GM12878 (cell line): ENCODE measurements at regions not wholly inside any gene's neighbourhood (a gene's known extent, or its start where the extent isn't known, plus 50 kb on each side); places are given as distances from the start of the nearest gene placed in this dataset.

Experiments
- ATAC-seq: fragments of 200-7000 bp; cut with Tn5 transposase; 3 replicates; pipeline ENCODE4 v1.9.1; 2020; ENCODE audit warnings: mild to moderate bottlenecking, moderate library complexity
- BruUV-seq: library from RNA; stranded (reverse); fragments of 400-500 nt; replicated peaks from 2 replicates; lab custom pipeline; 2021; lab: Mats Ljungman, UMichigan
- CTCF ChIA-PET: fragments of 300-600 bp; sonication (Branson Sonifier 250); formaldehyde crosslinking; extraction: SDS; loops from one replicate; lab custom pipeline; 2021; ENCODE audit warnings: inconsistent platforms; lab: Yijun Ruan, JAX
- POLR2A ChIA-PET: fragments of 350-600 bp; formaldehyde crosslinking; extraction: SDS; loops from one replicate; lab custom pipeline; 2021; ENCODE audit warnings: inconsistent platforms; lab: Charles Lee
- RAD21 ChIA-PET: fragments of 300-600 bp; sonication (Branson Sonifier 250); formaldehyde crosslinking; loops from one replicate; lab custom pipeline; 2023; ENCODE audit warnings: antibody characterized with exemption; ENCODE audit not compliant: unreplicated experiment; lab: Charles Lee
- SMC1A ChIA-PET: fragments of 300-600 bp; sonication (Branson Sonifier 250); formaldehyde crosslinking; loops from one replicate; lab custom pipeline; 2023; ENCODE audit not compliant: unreplicated experiment, uncharacterized antibody; lab: Charles Lee
- DNase-seq: peaks from one replicate; pipeline ENCODE4 v3.0.0-alpha.2; 2011; ENCODE audit warnings: low read depth, low spot score
- FAIRE-seq: peaks from 3 replicates; lab custom pipeline; 2011; peaks lifted over from hg19 to GRCh38; lab: Jason Lieb, UNC
- H2AFZ ChIP-seq: 2 replicates; pipeline ENCODE4 v1.6.0; 2011; ENCODE audit warnings: low read depth, low read length, control low read depth; ENCODE audit not compliant: control insufficient read depth
- H3K27ac ChIP-seq: 2 replicates; pipeline ENCODE4 v1.5.1; 2011; ENCODE audit warnings: control low read depth; ENCODE audit not compliant: control insufficient read depth, insufficient read depth
- H3K27me3 ChIP-seq, 2 experiments: replicated peaks in 1 of 2; 2 replicates each; pipeline versions ENCODE4 v1.6.0 to v1.6.1; 2011; ENCODE audit warnings: low read length in 1 of 2; ENCODE audit not compliant: control insufficient read depth in 2 of 2, insufficient read depth in 2 of 2
- H3K36me3 ChIP-seq, 2 experiments: 2 replicates each; pipeline ENCODE4 v1.5.1; 2011; ENCODE audit warnings: low read length in 1 of 2; ENCODE audit not compliant: control insufficient read depth in 2 of 2, insufficient read depth in 2 of 2
- H3K4me1 ChIP-seq: 2 replicates; pipeline ENCODE4 v1.6.1; 2011; ENCODE audit warnings: mild to moderate bottlenecking, low read length, moderate library complexity, mixed read lengths; ENCODE audit not compliant: control insufficient read depth, insufficient read depth
- H3K4me2 ChIP-seq: 2 replicates; pipeline ENCODE4 v1.6.0; 2011; ENCODE audit warnings: control low read depth; ENCODE audit not compliant: control insufficient read depth, insufficient read depth
- H3K4me3 ChIP-seq: fragments of 200-600 bp; sonication (generic); 2 replicates; pipeline ENCODE4 v1.5.1; 2016
- H3K79me2 ChIP-seq: 2 replicates; pipeline ENCODE4 v1.6.0; 2011; ENCODE audit warnings: low read length; ENCODE audit not compliant: control insufficient read depth, insufficient read depth
- H3K9ac ChIP-seq: 2 replicates; pipeline ENCODE4 v1.8.0; 2011; ENCODE audit warnings: low read length, control low read depth, mixed read lengths; ENCODE audit not compliant: control insufficient read depth, insufficient read depth
- H3K9me3 ChIP-seq: replicated peaks from 3 replicates; pipeline ENCODE4 v1.5.1; 2011; ENCODE audit warnings: mild to moderate bottlenecking, low read length; ENCODE audit not compliant: control insufficient read depth, insufficient read depth
- H4K20me1 ChIP-seq: 2 replicates; pipeline ENCODE4 v1.6.0; 2011; ENCODE audit not compliant: control insufficient read depth, insufficient read depth
- CBFB ChIP-seq: IDR thresholded peaks from 2 replicates; pipeline ENCODE4 v1.6.1; 2016; ENCODE audit warnings: antibody characterized with exemption, low read depth
- CBX5 ChIP-seq: sonication (generic); IDR thresholded peaks from 2 replicates; pipeline ENCODE4 v1.6.1; 2016; ENCODE audit warnings: low read depth, moderate library complexity, mild to moderate bottlenecking, inconsistent platforms
- CREM ChIP-seq: IDR thresholded peaks from 2 replicates; pipeline ENCODE4 v1.6.1; 2014; ENCODE audit warnings: antibody characterized with exemption, low read depth
- HDGF ChIP-seq: fragments of 450-650 bp; IDR thresholded peaks from 2 replicates; pipeline ENCODE4 v1.6.1; 2016; ENCODE audit warnings: antibody characterized with exemption
- MTA2 ChIP-seq: fragments of 450-650 bp; IDR thresholded peaks from 2 replicates; pipeline ENCODE4 v1.6.1; 2016; ENCODE audit warnings: low read depth, mild to moderate bottlenecking, moderate library complexity
- POLR2A ChIP-seq: IDR thresholded peaks from 2 replicates; pipeline ENCODE4 v1.6.1; 2011; ENCODE audit warnings: low read depth, mild to moderate bottlenecking, low read length
- SMARCA5 ChIP-seq: fragments of 450-650 bp; IDR thresholded peaks from 2 replicates; pipeline ENCODE4 v1.6.1; 2017; ENCODE audit warnings: mild to moderate bottlenecking
- SMC3 ChIP-seq: IDR thresholded peaks from 2 replicates; pipeline ENCODE4 v1.6.1; 2011; ENCODE audit warnings: low read length, improper control_type of control experiment, borderline replicate concordance
- SP1 ChIP-seq: IDR thresholded peaks from one replicate; pipeline ENCODE4 v1.6.1; 2011; ENCODE audit warnings: low read depth, low read length
- ZBTB33 ChIP-seq: fragments of 450-650 bp; IDR thresholded peaks from 2 replicates; pipeline ENCODE4 v1.6.1; 2017; ENCODE audit warnings: mild to moderate bottlenecking
- ZZZ3 ChIP-seq: IDR thresholded peaks from 2 replicates; pipeline ENCODE4 v1.6.1; 2011; ENCODE audit warnings: low read depth; ENCODE audit not compliant: control insufficient read depth, insufficient read length
- WGBS: methylation state at CpG from one replicate; pipeline ENCODE4 v1.1.6; 2016; ENCODE audit warnings: low lambda C conversion rate; ENCODE audit not compliant: insufficient replicate concordance, insufficient coverage; ENCODE audit errors: missing lambda C conversion rate; 5-methylcytosine and 5-hydroxymethylcytosine counted together
- in situ Hi-C: fragments of 300-500 bp; cut with MboI; formaldehyde crosslinking; loops from 9 replicates; pipeline ENCODE4 v1.14.3; 2018; ENCODE audit warnings: mixed read lengths
- intact Hi-C: fragments of 100-400 bp; cut with micrococcal nuclease; formaldehyde crosslinking; loops from one replicate; pipeline ENCODE4 v1.14.2; 2022; ENCODE audit not compliant: unreplicated experiment
- TF ChIP-seq, protein P1 (sequence below): fragments of 450-650 bp; formaldehyde crosslinking; IDR thresholded peaks from 2 replicates; pipeline ENCODE4 v1.4.0; 2022; ENCODE audit warnings: mild to moderate bottlenecking, moderate library complexity
- TF ChIP-seq, protein P2 (sequence below): IDR thresholded peaks from 2 replicates; pipeline ENCODE4 v1.6.1; 2011; ENCODE audit warnings: low read depth, low read length, improper control_type of control experiment, borderline replicate concordance

DNA sequence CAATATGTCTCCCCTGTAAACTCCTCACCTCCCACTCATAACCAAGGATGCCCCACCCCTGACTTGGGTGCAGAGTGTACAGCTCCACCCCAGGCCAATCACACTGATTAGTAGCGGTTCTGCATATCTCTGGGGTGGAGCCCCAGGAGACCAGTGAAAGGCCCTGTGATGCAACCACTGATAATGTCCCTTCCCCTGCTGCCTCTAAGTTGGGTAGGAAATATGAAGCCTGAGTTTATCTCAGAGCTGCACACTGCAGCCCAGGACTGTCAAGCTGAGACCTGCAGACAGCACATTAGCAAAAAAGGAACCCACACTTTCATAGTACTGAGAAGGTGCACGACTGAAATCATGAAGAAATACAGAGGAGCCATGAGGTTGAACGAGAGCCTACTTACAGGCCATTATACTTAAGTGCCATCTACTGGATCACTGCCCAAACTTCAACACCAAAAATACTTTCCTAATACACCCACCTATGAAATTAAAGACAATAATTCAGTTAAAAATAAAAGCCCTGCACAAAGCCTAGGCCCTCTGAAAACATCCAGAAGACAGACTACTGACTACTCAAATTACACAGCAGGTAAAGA lies 455.4 kb upstream of the LRRTM4 start:
- Histone ChIP-seq H4K20me1 (no peaks in the 10 kb centered on the region), H3K4me3 (no peak overlapping the region), H3K27me3 (no peaks in the 10 kb centered on the region), H3K9ac (no peak overlapping the region), H2AFZ (no peak overlapping the region), H3K4me2 (no peak overlapping the region), H3K9me3 (no peaks in the 10 kb centered on the region), H3K4me1 (no peaks in the 10 kb centered on the region), H3K27ac (no peak overlapping the region), H3K36me3 (no peaks in the 10 kb centered on the region), H3K79me2 (no peaks in the 10 kb centered on the region)
- intact Hi-C loops (loop anchor here (10.0 kb wide), 1 partner anchor 1023 kb away; no protein-coding TSS in a partner anchor), in situ Hi-C loops (no loop called here)
- SMC1A ChIA-PET, result no interaction called here
- TF ChIP-seq CBFB (no peak), SP1 (no peak), CREM (no peak), SMARCA5 (no peak), MTA2 (no peak), HDGF (no peak), POLR2A (no peak), ZBTB33 (no peak), SMC3 (no peak), CBX5 (no peak), ZZZ3 (no peak)
- TF ChIP-seq, protein P1, sequence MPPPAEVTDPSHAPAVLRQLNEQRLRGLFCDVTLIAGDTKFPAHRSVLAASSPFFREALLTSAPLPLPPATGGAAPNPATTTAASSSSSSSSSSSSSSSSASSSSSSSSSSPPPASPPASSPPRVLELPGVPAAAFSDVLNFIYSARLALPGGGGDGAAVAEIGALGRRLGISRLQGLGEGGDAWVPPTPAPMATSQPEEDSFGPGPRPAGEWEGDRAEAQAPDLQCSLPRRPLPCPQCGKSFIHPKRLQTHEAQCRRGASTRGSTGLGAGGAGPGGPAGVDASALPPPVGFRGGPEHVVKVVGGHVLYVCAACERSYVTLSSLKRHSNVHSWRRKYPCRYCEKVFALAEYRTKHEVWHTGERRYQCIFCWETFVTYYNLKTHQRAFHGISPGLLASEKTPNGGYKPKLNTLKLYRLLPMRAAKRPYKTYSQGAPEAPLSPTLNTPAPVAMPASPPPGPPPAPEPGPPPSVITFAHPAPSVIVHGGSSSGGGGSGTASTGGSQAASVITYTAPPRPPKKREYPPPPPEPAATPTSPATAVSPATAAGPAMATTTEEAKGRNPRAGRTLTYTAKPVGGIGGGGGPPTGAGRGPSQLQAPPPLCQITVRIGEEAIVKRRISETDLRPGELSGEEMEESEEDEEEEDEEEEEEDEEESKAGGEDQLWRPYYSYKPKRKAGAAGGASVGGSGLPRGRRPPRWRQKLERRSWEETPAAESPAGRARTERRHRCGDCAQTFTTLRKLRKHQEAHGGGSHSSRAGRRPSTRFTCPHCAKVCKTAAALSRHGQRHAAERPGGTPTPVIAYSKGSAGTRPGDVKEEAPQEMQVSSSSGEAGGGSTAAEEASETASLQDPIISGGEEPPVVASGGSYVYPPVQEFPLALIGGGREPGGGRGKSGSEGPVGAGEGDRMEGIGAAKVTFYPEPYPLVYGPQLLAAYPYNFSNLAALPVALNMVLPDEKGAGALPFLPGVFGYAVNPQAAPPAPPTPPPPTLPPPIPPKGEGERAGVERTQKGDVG (CRISPR knock-in tag), result no peak
- TF ChIP-seq, protein P2, sequence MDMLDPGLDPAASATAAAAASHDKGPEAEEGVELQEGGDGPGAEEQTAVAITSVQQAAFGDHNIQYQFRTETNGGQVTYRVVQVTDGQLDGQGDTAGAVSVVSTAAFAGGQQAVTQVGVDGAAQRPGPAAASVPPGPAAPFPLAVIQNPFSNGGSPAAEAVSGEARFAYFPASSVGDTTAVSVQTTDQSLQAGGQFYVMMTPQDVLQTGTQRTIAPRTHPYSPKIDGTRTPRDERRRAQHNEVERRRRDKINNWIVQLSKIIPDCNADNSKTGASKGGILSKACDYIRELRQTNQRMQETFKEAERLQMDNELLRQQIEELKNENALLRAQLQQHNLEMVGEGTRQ, result no peak
- FAIRE-seq (no peak), DNase-seq (no peak), ATAC-seq (peak; percentile 34)
- POLR2A ChIA-PET, result no interaction called here
- BruUV-seq, result no TSS peak
- CTCF ChIA-PET, result no interaction called here
- RAD21 ChIA-PET, result no interaction called here
- 4% methylated on average over 3 of the region's 3 CpGs for WGBS
